WI38 (cell line): ENCODE measurements at regions not wholly inside any gene's neighbourhood (a gene's known extent, or its start where the extent isn't known, plus 50 kb on each side); places are given as distances from the start of the nearest gene placed in this dataset.
"Not testable (repeated sequence)": the region's sequence is repeated elsewhere in the genome, so short reads cannot be mapped to it uniquely, and the experiment has no call there.

ENCODE experiments used
- H3K4me3 ChIP-seq: 2 replicates; pipeline ENCODE4 v1.5.1; 2011; ENCODE audit warnings: low read depth, mild to moderate bottlenecking, control low read depth, low read length
- TF ChIP-seq, protein P1 (sequence below): IDR thresholded peaks from 2 replicates; pipeline ENCODE4 v1.5.1; 2012; ENCODE audit warnings: low read depth, mild to moderate bottlenecking, control low read depth, low read length

DNA sequence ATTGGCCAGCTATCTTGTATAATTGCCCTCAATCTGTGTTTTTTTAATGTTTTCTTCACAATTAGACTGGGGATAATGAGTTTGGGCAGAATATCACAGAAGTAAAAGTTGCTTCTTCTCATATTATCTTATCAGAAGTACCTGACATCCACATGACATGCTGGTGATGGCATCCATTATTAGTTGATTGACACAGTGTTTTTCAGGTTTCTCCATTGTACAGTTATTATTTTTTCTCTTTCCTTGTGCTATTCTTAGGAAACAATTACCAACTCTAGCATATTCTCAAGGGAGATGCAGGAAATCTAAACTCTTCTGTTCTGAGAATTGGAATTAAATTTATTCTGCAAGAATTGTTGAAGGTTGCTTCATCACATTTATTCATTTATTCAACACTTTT is 1000.1 kb upstream of the LCORL start:
- TF ChIP-seq, protein P1, sequence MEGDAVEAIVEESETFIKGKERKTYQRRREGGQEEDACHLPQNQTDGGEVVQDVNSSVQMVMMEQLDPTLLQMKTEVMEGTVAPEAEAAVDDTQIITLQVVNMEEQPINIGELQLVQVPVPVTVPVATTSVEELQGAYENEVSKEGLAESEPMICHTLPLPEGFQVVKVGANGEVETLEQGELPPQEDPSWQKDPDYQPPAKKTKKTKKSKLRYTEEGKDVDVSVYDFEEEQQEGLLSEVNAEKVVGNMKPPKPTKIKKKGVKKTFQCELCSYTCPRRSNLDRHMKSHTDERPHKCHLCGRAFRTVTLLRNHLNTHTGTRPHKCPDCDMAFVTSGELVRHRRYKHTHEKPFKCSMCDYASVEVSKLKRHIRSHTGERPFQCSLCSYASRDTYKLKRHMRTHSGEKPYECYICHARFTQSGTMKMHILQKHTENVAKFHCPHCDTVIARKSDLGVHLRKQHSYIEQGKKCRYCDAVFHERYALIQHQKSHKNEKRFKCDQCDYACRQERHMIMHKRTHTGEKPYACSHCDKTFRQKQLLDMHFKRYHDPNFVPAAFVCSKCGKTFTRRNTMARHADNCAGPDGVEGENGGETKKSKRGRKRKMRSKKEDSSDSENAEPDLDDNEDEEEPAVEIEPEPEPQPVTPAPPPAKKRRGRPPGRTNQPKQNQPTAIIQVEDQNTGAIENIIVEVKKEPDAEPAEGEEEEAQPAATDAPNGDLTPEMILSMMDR, result no peak
- no peak overlapping the region for H3K4me3 ChIP-seq

- not testable (repeated sequence) for H3K4me3 ChIP-seq
These were observed 995.0 kb upstream of the LCORL start for GRCh38 chr4:19016550-19016949.

DNA sequence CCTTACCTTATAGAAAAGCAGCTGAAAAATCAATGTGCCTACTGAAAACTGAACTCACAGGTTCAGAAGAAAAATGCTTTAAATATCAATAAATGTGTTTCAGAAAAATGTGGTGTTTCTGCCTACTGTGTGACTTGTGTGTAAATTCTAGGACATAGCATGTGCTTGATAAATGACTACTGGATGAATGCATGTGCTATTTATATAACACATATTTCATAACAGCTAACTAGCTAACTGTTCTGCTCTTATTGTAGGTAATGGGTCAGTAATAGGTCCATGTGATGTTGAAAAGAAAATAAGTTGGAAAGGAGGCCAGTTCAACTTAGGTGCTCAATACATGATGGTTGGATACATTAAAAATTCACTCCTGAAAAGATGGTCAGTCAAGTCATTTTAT is 993.0 kb upstream of the LCORL start:
- H3K4me3 ChIP-seq, result no peak overlapping the region
- TF ChIP-seq, protein P1, result no peak

- no peak overlapping the region for H3K4me3 ChIP-seq
- TF ChIP-seq, protein P1, result no peak
These were observed 989.2 kb upstream of the LCORL start for GRCh38 chr4:19010761-19011160.

- no peak overlapping the region for H3K4me3 ChIP-seq
- TF ChIP-seq, protein P1, result no peak
These were observed 988.3 kb upstream of the LCORL start for GRCh38 chr4:19009881-19010280.

- no peak overlapping the region for H3K4me3 ChIP-seq
- TF ChIP-seq, protein P1, result no peak
These were observed 983.7 kb upstream of the LCORL start for GRCh38 chr4:19005211-19005610.

- TF ChIP-seq, protein P1, result no peak
- H3K4me3 ChIP-seq, result no peak overlapping the region
These were observed 980.6 kb upstream of the LCORL start for GRCh38 chr4:19002170-19002569.

- TF ChIP-seq, protein P1, result no peak
- no peak overlapping the region for H3K4me3 ChIP-seq
These were observed 978.0 kb upstream of the LCORL start for GRCh38 chr4:18999595-18999994.
